ENCODE measurements at regions not wholly inside any gene's neighbourhood (a gene's known extent, or its start where the extent isn't known, plus 50 kb on each side); places are given as distances from the start of the nearest gene placed in this dataset.
"Not testable (repeated sequence)": the region's sequence is repeated elsewhere in the genome, so short reads cannot be mapped to it uniquely, and the experiment has no call there.

GRCh38 chr3:11711876-11712275, 68.2 kb upstream of the VGLL4 start:
- DNase-seq = no peak

- DNase-seq = no peak
Observed at GRCh38 chr3:11709782-11710181, 66.1 kb upstream of the VGLL4 start.

- not testable (repeated sequence) for DNase-seq
Observed at GRCh38 chr3:11707084-11707483, 63.4 kb upstream of the VGLL4 start.

GRCh38 chr3:11706604-11707003, 62.9 kb upstream of the VGLL4 start:
- DNase-seq = no peak

GRCh38 chr3:11705049-11705448, 61.3 kb upstream of the VGLL4 start:
- DNase-seq = no peak

- no peak for DNase-seq
Observed at GRCh38 chr3:11703146-11703545, 59.4 kb upstream of the VGLL4 start.

- no peak for DNase-seq
Observed at GRCh38 chr3:11699083-11699427, 55.3 kb upstream of the VGLL4 start.

- DNase-seq = no peak
Observed at GRCh38 chr3:11698326-11699082, 54.8 kb upstream of the VGLL4 start.

GRCh38 chr3:11697701-11698100, 54.0 kb upstream of the VGLL4 start:
- DNase-seq = no peak

GRCh38 chr3:11696054-11696453, 52.3 kb upstream of the VGLL4 start:
- DNase-seq = no peak
